Activated T-helper 9 cell treated with anti-CD3 and anti-CD28 coated beads, Interleukin-2, amount 50 U/mL, for 16 hours (primary cell): ENCODE measurements at regions not wholly inside any gene's neighbourhood (a gene's known extent, or its start where the extent isn't known, plus 50 kb on each side); places are given as distances from the start of the nearest gene placed in this dataset.

Experiments used
- DNase-seq: peaks from one replicate; pipeline ENCODE4 v3.0.0-alpha.2; 2020; ENCODE audit warnings: low read depth

- DNase-seq: no peak
Measured at GRCh38 chr14:95410838-95411237, 91.1 kb upstream of the CLMN start.

DNA sequence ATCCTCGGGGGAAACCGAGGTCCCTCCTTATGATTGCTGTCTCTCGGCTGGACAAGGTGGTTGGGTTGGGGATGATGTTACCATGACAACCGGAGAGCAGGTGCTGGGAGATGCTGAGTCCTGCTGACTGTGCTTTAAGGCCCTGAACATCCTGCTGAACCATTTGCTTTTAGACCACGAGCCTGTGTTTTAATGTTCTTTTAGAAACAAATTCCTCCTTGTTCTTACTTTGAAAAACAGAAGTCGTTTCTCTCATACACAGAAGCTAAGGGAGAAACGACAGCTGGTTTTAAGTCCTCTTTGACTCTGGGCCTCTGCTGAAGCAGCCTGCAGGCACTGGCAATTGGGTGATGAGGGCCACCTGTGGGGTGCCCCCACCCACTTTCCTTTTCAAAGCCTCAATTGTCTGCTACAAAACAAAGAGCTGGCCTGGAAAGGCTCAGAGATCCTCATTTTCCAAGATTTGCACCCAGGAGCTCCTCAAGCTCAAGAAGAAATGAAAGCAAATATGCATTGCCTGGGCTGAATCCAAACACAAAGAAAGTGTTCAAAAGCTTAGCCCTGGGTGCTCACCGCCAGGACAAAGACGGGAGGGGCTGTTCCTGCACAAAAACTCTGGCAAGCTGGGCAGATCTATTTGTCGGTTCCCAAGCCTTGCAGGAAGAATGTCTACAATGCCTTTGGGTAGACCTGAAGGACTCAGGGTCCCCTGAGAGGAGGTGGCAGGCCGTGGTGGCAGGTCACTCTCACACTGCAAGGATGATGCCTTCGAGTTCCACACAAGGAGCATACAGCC is 90.0 kb upstream of the CLMN start:
- no peak for DNase-seq

GRCh38 chr14:95408731-95409476 is 89.2 kb upstream of the CLMN start:
- no peak for DNase-seq

GRCh38 chr14:95407354-95407753 is 87.6 kb upstream of the CLMN start:
- DNase-seq: no peak

GRCh38 chr14:95406756-95407277 is 87.1 kb upstream of the CLMN start:
- no peak for DNase-seq

- no peak for DNase-seq
Measured at GRCh38 chr14:95404583-95404982, 84.9 kb upstream of the CLMN start.

DNA sequence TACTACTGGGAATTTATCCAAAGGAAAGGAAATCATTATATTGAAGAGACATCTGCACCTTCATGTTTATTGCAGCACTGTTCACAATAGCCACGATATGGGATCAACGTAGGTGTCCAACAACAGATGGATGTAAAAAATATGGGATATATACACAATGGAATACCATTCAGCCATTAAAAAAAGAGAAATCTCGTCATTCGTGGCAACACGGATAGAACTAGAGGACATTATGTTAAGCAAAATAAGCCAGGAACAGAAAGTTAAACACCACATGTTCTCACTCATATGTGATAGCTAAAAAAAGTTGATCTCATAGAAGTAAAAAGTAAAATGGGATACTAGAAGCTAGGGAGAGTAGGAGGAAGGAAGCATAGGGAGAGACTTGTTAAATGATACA is 82.9 kb upstream of the CLMN start:
- no peak for DNase-seq

DNA sequence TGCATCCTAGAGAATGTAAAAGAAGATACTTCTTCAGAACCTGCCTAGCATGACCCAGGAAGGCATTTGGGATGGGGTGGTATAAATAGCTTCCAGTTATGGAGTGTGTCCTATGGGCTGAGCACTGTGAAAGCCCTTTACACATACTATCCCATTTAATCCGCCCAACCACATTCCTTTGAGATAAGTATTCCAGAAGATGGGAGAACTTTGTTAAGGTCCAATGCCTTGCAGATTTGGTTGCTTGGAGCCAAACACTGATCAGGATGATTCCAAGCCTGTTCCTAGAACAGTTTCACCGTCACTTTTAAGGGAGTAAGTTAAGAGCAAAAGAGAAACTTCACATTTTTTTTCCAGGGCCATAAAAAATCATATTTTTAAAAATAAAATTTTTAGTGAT is 82.5 kb upstream of the CLMN start:
- DNase-seq: no peak

- DNase-seq: no peak
Measured at GRCh38 chr14:95398630-95399547, 79.2 kb upstream of the CLMN start.

- DNase-seq: no peak
Measured at GRCh38 chr14:95397325-95397724, 77.6 kb upstream of the CLMN start.

DNA sequence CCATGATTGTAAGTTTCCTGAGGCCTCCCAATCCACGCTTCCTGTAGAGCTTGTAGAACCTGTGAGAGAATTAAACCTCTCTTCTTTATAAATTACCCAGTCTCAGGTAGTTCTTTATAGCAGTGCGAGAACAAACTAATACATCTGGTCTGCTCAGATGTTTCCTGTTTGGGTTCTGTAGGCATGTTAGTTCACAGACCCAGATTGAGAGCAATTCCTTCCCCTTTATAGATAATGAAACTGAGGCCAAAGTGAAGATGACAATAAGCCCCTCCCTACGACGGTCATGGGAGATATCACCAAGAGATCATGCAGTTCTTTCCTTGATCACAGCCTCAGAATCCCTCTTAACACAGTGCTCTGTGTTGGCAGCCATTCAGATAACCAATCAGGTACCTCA is 76.5 kb upstream of the CLMN start:
- no peak for DNase-seq

- DNase-seq: no peak
Measured at GRCh38 chr14:95395098-95395737, 75.5 kb upstream of the CLMN start.

- no peak for DNase-seq
Measured at GRCh38 chr14:95394297-95395097, 74.8 kb upstream of the CLMN start.

- no peak for DNase-seq
Measured at GRCh38 chr14:95392841-95393240, 73.1 kb upstream of the CLMN start.

GRCh38 chr14:95391331-95391730 is 71.6 kb upstream of the CLMN start:
- DNase-seq: no peak

GRCh38 chr14:95389471-95390011 is 69.8 kb upstream of the CLMN start:
- no peak for DNase-seq

DNA sequence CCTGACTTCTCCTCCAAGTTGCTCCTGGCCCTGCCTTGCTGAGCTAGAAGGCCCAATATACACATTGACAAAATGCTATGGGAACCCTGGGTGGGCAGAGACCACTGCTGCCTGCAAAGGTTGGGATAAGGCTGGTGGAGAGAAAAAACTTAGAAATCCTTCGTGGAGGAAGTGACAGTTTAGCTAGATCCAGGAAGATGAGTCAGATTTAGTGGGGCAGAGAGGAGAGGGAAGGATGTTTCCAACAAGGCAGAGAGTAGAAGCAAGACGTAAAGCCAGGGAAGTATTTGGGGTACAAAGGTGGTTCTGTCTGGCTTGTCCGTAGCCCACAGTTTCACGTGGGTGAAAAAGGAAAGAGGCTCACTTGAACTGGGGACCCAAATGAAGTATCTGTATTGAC is 69.0 kb upstream of the CLMN start:
- no peak for DNase-seq

DNA sequence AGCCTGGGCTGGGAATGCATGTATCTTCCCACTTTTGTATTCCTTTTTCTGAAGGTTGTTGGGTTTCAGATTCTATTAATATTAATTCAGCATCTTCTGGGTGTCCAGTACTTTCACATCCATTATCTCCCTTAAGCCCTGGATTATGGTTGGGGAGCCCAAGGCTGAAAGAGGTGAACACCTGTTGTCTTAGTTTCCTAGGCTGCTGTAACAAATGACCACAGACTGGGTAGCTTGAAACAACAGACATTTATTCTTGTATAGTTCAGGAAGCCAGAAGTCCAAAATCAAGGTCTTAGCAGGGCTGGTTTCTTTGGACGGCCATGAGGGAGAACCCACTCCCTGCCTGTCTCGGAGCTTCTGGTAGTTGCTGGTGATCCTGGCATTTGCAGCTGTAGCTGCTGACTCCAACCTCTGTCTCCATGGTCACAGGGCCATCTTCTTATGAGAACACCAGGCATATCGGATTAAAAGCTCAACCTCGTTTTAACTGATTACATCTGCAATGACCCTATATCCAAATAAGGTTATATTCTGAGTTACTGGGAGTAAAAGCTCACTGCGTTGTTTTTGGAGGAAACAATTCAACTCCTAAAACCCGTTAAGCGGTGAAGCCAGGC is 68.2 kb upstream of the CLMN start:
- no peak for DNase-seq

DNA sequence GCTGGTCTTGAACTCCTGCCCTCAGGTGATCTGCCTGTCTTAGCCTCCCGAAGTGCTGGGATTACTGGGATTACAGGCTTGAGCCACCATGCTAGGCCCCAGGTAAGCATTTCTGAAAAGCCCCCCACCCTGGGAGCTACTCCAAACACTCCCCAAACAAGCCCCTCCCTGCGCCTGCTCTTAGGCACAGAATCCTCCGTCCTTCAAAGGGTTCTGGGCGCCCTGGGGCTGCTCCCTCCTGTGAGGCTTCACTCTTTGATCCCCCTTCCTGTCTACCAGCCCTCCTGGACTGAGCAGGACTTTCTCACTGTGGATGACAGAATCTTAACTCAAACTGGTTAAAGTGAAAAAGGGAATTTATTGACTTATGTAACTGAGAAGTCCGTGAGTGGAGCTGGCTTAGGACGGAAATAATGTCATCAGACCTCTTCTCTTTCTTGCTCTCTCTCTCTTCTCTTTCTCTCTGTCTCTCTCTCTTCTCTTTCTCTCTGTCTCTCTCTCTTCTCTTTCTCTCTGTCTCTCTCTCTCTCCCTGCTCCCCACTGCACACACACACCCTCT is 66.9 kb upstream of the CLMN start:
- no peak for DNase-seq

DNA sequence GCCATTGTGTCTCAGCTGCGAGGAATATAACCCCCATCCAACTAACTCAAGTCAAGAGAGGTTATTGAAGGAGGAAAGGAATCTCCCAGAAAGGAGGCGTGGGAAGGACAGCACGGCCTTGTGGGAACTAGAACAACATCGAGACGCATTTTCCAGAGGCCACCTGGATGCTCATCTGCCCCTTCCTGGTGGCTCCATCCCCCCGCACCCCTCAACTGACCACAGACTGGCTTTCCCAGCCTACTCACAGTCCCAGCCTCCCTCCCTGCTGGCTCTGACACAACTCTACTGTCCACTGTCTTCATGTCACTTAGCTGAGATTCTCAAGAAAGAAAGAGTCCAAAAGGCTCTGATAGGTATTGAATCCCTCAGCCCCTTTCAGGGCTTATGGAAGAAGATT is 66.0 kb upstream of the CLMN start:
- no peak for DNase-seq
